ENCODE measurements at regions not wholly inside any gene's neighbourhood (a gene's known extent, or its start where the extent isn't known, plus 50 kb on each side); places are given as distances from the start of the nearest gene placed in this dataset.
"Not testable (repeated sequence)": the region's sequence is repeated elsewhere in the genome, so short reads cannot be mapped to it uniquely, and the experiment has no call there.

- WGBS: 87% methylated on average over 2 of the region's 2 CpGs
- Histone ChIP-seq H3K36me3 (no peaks in the 10 kb centered on the region), H3K27ac (replicated peaks in 1 of 4) (no peak overlapping the region), H3K4me1 (no peaks in the 10 kb centered on the region), H3K27me3 (no peaks in the 10 kb centered on the region), H3K4me3 (no peak overlapping the region), H3K9me3 (no peaks in the 10 kb centered on the region)
- TF ChIP-seq POLR2A (IDR thresholded peaks at IDR 0.05; ENCODE audit: low read depth): no peak
- TF ChIP-seq EP300 (IDR thresholded peaks at IDR 0.05): no peak
- no peak for TF ChIP-seq CTCF (IDR thresholded peaks at IDR 0.05)
- no peak for TF ChIP-seq POLR2AphosphoS5 (IDR thresholded peaks at IDR 0.05)
- DNase-seq (ENCODE audit: extremely low spot score): no peak
- intact Hi-C loops (cut with DNase I): no loop called here
These were observed 224.2 kb downstream of the SOX2 start for GRCh38 chr3:181935915-181936314.

GRCh38 chr3:181936774-181937173 lies 225.0 kb downstream of the SOX2 start:
- Histone ChIP-seq H3K36me3 (no peaks in the 10 kb centered on the region), H3K4me1 (no peaks in the 10 kb centered on the region), H3K27ac (replicated peaks in 1 of 4) (no peak overlapping the region), H3K4me3 (no peak overlapping the region), H3K27me3 (no peaks in the 10 kb centered on the region), H3K9me3 (no peaks in the 10 kb centered on the region)
- intact Hi-C loops (cut with DNase I): no loop called here
- no peak for TF ChIP-seq EP300 (IDR thresholded peaks at IDR 0.05)
- TF ChIP-seq POLR2A (IDR thresholded peaks at IDR 0.05; ENCODE audit: low read depth): no peak
- no peak for TF ChIP-seq POLR2AphosphoS5 (IDR thresholded peaks at IDR 0.05)
- TF ChIP-seq CTCF (IDR thresholded peaks at IDR 0.05): no peak
- DNase-seq (ENCODE audit: extremely low spot score): no peak
- WGBS: 85% methylated on average over 6 of the region's 6 CpGs

GRCh38 chr3:181938580-181938979 lies 226.9 kb downstream of the SOX2 start:
- WGBS: 87% methylated on average over 3 of the region's 3 CpGs
- intact Hi-C loops (cut with DNase I); H3K27me3 ChIP-seq; H3K4me1 ChIP-seq; H3K27ac ChIP-seq (replicated peaks in 1 of 4); H3K9me3 ChIP-seq; H3K4me3 ChIP-seq; H3K36me3 ChIP-seq; DNase-seq (ENCODE audit: extremely low spot score): not testable (repeated sequence)

GRCh38 chr3:181940703-181941102 lies 229.0 kb downstream of the SOX2 start:
- Histone ChIP-seq H3K36me3 (no peaks in the 10 kb centered on the region), H3K27ac (replicated peaks in 1 of 4) (no peak overlapping the region), H3K27me3 (no peaks in the 10 kb centered on the region), H3K4me1 (no peaks in the 10 kb centered on the region), H3K9me3 (no peaks in the 10 kb centered on the region), H3K4me3 (no peak overlapping the region)
- TF ChIP-seq POLR2A (IDR thresholded peaks at IDR 0.05; ENCODE audit: low read depth) (no peak), CTCF (IDR thresholded peaks at IDR 0.05) (no peak), EP300 (IDR thresholded peaks at IDR 0.05) (no peak), POLR2AphosphoS5 (IDR thresholded peaks at IDR 0.05) (no peak)
- DNase-seq (ENCODE audit: extremely low spot score): no peak
- intact Hi-C loops (cut with DNase I): no loop called here
- WGBS: 76% methylated on average over 3 of the region's 3 CpGs

GRCh38 chr3:181941250-181941649 lies 229.5 kb downstream of the SOX2 start:
- WGBS: 37% methylated on average over 5 of the region's 5 CpGs
- Histone ChIP-seq H3K9me3 (no peaks in the 10 kb centered on the region), H3K36me3 (no peaks in the 10 kb centered on the region), H3K4me3 (no peak overlapping the region), H3K27ac (replicated peaks in 1 of 4) (no peak overlapping the region), H3K27me3 (no peaks in the 10 kb centered on the region), H3K4me1 (no peaks in the 10 kb centered on the region)
- no peak for TF ChIP-seq EP300 (IDR thresholded peaks at IDR 0.05)
- TF ChIP-seq POLR2AphosphoS5 (IDR thresholded peaks at IDR 0.05): no peak
- TF ChIP-seq CTCF (IDR thresholded peaks at IDR 0.05): no peak
- TF ChIP-seq POLR2A (IDR thresholded peaks at IDR 0.05; ENCODE audit: low read depth): no peak
- intact Hi-C loops (cut with DNase I): no loop called here
- DNase-seq (ENCODE audit: extremely low spot score): no peak

Data from esophagus muscularis mucosa (tissue), 4 donors.